ENCODE measurements at regions not wholly inside any gene's neighbourhood (a gene's known extent, or its start where the extent isn't known, plus 50 kb on each side); places are given as distances from the start of the nearest gene placed in this dataset.

GRCh38 chr18:75156831-75157230 is 52.1 kb downstream of the PTGR3 start:
- no peak for TF ChIP-seq POLR2A (IDR thresholded peaks at IDR 0.05)
- TF ChIP-seq, protein P1, sequence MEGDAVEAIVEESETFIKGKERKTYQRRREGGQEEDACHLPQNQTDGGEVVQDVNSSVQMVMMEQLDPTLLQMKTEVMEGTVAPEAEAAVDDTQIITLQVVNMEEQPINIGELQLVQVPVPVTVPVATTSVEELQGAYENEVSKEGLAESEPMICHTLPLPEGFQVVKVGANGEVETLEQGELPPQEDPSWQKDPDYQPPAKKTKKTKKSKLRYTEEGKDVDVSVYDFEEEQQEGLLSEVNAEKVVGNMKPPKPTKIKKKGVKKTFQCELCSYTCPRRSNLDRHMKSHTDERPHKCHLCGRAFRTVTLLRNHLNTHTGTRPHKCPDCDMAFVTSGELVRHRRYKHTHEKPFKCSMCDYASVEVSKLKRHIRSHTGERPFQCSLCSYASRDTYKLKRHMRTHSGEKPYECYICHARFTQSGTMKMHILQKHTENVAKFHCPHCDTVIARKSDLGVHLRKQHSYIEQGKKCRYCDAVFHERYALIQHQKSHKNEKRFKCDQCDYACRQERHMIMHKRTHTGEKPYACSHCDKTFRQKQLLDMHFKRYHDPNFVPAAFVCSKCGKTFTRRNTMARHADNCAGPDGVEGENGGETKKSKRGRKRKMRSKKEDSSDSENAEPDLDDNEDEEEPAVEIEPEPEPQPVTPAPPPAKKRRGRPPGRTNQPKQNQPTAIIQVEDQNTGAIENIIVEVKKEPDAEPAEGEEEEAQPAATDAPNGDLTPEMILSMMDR (IDR thresholded peaks at IDR 0.05): no peak
